ENCODE measurements at regions not wholly inside any gene's neighbourhood (a gene's known extent, or its start where the extent isn't known, plus 50 kb on each side); places are given as distances from the start of the nearest gene placed in this dataset.
A peak's percentile ranks its signal among the peaks of the same experiment; 100 is the strongest.

DNA sequence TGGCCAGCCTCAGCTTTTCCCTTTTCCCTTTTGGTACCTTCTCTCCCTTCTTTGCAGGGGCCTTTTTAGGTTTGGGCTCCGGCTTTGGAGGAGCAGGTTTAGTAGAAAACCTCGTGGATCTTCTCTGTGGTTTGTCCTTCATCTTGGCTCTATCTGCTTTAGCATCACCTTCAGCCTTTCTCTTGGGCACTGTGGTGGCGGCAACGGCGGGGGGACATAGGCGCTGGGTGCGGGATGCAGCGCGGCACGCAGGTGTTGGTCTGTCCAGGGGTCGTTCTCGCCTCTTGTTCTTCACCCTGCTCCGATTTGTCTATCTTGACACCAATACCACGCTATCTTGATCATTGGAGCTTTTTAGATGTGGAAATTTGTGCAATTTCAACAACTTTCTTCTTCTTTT, 64.5 kb upstream of the SMAD3 start:
- no peak for DNase-seq (ENCODE audit: low read depth)

DNA sequence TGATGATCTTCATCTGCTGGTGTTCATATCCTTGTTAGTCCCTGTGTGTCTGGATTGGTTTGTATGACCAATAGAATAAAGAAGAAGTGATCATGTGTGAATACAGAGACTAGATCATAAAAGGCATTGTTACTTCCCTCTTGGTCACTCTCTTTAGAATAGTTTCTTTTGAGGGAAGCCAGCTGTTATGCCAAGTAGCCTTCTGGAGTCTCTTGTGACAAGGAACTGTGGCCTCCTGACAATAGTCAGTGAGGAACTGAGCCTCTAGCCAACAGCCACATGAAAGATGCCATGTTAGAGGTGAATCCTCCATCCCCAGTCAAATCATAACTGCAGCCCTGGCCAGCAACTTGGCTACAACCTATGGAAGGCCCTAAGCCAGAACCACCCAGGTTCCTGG, 63.0 kb upstream of the SMAD3 start:
- DNase-seq (ENCODE audit: low read depth), result no peak

DNA sequence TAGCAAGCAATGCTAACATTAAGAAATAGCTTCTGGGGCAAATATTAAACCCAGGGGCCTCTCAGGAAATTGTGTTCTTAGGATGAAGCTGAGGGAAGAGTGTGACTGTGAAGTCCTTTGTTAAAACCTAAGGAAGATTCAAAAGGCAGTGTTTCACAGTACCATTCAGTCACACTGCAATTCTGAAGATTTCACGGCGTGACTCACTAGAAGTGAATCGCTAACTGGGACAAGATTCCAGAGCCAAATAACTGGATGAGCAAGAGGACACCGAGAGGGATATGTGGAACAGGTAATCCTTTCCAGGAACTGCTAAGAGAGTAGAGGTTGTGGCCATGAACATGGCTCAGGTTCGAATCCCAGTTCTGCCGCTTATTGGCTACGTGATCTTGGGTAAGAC, 61.8 kb upstream of the SMAD3 start:
- no peak for DNase-seq (ENCODE audit: low read depth)

DNA sequence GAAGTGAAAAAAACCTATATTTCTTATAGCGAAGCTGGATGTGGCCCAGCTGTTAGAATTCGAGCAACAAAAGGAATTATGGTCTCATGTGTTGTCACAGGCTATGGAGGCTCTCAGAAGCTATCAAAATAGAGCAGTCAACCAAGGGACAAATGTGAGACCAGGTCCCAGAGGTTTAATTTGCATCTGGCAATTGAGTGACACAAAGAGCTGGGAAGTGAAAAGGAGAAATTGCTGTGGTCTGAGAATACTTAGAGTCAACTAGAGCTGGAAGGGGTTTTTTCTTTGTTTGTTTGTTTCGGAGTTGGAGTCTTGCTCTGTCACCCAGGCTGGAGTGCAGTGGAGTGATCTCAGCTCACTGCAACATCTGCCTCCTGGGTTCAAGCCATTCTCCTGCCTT, 61.3 kb upstream of the SMAD3 start:
- DNase-seq (ENCODE audit: low read depth), result no peak

DNA sequence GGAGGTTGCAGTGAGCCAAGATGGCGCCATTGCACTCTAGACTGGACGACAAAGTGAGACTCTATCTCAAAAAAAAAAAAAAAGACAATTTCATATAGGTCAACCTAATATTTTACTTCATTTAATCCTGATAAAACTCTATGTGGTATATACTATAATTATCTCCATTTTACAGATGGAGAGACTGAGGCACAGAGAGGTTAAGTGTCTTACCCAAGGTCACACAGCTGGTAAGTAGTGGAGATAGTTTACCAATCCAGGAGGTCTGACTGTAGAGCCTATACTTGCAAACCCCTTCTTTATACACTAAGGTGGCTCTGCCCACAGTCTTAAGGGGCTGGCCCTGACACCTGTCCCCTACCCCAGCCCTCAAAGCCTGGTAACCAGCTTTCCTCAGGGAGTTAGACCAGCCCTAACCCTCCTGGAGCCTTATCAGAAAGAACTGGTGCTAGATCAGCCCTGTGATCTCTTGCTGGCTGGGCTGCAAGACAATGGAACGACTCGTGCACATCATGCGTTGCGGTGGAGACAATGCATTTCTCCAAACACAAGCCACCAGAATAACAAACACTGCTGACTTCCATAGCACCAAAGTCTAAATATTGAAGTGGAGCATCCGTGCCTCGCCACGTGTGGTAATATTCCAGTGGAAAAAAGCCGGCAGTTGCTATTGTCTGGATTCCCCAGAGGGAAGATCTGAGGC, 60.0 kb upstream of the SMAD3 start:
- no peak for DNase-seq (ENCODE audit: low read depth)

DNA sequence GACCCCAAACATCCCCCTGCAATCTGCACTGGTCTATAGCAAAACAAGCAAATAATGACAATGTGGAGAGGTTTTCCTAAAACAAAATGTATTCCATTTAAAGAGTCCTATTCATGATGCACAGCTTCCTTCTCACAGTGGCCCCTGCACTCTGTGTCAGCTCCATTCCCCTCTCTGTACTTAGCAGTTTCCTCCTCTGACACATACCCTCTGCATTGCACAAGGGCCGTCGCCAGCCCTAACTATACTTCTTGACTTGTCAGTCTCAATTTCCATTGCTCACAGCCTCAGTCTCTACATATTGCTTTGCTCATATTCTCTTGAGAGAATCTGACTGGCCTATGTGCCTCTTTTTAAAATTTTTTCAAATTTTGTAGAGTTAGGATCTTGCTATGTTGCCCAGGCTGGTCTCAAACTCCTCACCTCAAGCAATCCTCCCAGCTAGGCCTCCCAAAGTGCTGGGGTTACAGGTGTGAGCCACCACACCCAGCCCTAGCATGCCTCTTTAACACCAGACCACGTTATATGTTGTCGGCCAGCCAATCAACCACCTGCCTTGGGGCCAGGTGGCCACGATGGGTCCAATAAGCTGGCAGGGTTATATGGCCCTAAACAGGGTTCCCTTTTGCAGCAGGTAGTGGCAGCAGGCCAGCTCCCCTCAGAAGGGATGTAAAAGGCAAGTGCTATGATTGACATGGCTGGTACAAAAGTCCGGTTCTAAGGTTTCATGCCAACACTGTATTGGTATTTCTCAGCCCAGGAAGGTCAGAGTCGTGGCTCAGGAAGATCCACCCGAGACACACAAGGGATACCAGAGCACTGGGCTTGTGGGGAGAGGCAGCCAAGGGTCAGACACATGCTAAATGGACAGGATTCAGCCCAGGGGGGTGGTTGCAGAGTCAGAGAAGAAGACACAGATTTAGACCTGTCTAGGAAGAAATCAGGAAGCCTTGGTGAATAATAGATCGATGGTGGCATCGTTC, 59.0 kb upstream of the SMAD3 start:
- no peak for DNase-seq (ENCODE audit: low read depth)

DNA sequence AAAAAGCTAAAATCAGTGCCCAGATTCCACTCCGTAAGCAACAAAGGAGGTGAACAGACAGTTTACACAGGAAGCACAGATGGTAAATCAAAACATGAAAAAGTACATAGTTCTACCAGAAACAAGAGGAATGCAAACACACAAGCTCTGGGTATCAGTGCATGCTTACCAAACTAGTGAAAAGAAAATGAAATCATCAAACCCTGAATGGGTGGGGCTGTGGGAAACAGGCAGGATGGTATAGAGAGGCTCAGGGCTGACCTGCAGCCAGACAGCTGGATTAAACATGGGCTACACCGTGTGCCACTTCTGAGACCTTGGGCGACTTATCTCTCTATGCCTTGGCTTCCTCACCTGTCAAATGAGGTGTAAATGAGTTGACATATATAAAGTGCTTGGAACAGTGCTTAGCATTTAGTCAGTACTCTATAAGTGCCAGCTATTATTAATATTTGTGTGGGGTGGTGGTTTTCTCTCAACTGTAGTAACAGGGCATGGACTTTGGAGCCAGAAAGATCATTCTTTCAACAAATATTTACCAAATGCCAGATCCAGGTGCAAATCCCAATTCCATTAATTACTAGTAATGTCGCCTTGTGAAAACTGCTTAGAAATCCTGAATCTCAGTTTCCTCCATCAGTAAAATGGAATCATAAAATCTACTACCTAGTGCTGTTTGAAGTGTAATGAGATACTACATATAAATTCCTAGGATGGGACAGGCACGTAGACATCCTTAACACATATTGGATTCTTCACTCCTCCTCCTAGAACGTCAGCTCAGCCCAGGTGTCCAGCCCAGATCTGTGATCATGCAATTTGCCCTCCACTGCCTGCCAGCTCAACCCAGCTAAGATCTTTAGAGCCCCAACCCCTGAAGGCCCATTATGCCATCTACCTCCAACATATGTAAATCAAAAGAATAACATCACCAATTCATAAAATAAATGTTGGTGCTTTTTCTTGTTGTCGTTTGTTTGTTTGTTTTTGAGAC, 55.5 kb upstream of the SMAD3 start:
- no peak for DNase-seq (ENCODE audit: low read depth)

DNA sequence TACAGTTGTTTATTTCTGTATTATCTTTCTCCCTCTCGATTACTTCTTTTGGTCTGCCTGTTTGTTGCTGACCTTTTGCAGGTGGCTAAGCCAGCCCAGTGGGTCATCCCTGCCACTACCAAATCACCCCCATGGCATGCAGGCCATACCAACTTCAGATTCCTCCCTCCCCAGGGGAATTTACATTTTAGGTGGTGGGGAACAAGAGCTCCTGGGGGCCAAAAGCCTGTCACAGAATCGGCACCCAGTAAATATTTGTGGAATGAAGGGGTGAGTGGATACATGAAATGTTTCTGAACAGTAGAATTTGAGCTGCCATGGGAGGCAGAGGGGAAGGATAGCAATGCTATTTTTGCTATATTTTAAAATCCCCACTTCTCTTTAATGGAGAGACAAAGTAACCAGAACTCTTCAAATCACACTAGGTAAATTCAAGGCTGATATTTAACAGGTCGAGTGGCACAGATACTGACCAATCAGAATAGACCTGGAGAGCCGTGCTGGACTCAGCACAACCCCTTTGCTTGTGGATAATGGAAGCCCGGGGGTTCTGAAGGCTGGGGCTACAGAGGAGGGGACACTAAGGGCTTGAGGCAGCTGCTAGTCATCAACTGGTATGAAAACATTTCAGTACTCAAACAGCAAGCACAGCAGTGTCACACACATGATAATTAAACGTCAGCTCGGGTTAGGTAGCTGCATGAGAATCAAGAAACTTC, 54.3 kb upstream of the SMAD3 start:
- no peak for DNase-seq (ENCODE audit: low read depth)

DNA sequence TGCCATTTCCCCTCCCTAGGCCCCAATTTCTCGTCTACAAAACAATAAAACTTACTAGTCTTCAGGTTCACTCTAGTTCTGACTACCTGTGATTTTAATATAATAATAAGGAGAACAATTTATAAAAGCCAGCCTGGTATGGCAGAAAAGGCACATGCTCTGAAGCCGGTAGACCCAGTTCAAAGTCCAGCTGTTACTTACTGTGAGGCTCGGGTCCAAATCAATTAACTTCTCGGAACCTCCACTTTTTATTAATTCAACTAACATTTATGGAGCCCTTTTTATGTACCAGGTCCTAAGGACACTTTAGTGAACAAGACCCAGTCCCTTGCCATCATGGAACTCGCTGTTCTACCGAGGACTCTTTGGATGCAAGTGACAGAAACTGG, 53.8 kb upstream of the SMAD3 start:
- no peak for DNase-seq (ENCODE audit: low read depth)

DNA sequence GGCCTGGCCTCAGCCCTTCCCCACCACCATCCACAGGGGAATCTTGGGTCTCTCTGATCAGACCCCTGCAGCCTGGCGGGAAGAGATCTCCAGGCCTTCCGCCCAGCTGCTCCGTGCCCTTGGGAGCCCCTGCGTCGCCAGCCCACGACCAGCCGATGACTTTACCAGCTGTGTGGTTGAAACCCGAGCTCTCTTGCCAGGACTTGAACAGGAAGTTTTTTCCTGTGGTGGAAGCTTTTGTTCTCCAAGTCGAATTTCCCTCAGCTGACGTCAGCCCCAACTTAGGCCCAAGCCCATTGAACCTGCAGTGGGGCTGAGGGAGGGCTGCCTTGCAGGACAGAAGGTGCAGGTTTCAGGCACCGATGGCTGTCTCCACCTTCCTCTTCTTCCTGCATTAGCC, 51.7 kb upstream of the SMAD3 start:
- peak; percentile 64 for DNase-seq (ENCODE audit: low read depth)
